HG03097 (cell line): ENCODE measurements at regions not wholly inside any gene's neighbourhood (a gene's known extent, or its start where the extent isn't known, plus 50 kb on each side); places are given as distances from the start of the nearest gene placed in this dataset.

Source experiments
- ATAC-seq: cut with Tn5 transposase; IDR thresholded peaks from one replicate; pipeline ENCODE4 v1.9.1; 2021; ENCODE audit not compliant: unreplicated experiment, low FRiP score

DNA sequence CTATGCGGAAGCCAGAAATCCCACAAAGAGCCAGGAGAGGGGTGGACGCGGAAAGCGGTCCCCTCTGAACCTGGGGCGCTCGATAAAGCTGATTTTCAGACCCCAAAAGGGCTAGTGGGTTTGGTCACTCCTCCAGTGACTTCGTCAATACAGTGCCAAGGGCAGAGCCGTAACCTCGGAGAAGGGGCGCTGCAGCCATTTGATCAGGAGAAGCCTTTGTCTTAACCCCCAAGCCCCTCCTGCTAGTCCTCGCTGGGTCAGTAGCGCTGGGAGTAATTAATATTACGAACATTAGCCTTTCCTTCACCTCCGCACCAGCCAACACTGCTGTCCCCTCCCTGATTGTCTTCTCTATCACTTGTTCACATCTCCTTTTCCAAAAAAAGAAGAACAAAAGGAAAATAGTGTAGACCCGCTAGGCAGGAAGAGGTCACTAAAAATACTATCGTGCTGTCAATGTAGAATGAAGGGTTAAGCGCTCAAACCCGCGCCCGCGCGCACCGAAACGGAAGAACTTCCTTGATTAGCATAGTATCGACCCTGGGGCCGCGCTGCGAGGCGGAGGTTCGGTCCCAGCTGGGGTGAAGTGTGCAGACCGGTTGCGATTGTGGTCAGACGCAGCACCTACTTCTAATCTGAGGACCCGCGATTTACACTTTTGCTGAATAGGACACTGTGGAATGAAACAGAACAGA lies 63.2 kb upstream of the MAPRE2 start:
- no peak for ATAC-seq

DNA sequence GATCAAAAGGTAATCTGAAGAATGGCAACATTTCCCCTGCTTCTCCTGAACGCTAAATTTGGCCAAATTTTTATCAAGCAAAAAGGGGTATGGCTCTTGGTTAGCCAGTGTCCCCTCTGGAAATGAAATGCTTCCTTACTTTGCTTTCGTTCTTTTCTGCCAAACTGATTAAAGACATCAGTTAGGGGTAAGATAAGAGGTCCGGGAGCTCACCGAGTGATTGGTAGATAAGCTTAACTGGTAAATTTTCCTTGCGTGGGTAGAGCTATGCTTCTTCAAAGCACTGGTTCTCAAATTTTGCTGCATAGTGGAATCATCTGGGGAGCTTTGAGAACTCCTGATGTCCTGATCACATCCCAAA lies 62.7 kb upstream of the MAPRE2 start:
- no peak for ATAC-seq

DNA sequence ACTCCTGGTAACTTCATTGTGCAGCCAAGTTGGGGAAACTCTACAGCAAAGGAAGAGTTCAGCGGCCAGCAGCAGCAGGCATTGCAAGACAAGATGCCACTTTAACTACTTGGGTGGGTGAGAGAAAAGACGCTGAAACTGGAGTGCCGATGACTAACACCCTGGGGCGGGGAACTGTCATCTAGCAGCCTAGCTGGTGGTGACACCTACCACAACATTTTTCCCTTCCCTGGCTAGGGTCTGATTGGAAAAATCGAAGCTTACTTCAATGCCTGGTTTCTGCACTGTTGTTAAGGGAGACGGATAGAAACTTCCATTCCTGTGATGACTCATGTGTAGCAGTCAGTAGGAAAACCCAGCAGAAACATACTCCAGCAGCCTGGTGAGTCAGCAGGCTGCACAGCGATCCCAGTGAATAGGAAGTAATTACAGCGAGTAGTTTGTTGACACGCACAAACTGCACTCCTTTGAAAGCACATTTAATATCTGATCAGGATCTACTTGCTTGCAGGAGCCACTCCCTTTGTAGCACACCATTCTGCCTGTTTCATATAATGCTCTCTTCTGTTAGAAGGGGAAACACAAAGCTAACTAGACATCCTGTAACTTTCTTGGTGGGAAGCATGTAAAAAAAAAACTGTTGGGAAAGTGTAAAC lies 62.1 kb upstream of the MAPRE2 start:
- ATAC-seq = no peak

DNA sequence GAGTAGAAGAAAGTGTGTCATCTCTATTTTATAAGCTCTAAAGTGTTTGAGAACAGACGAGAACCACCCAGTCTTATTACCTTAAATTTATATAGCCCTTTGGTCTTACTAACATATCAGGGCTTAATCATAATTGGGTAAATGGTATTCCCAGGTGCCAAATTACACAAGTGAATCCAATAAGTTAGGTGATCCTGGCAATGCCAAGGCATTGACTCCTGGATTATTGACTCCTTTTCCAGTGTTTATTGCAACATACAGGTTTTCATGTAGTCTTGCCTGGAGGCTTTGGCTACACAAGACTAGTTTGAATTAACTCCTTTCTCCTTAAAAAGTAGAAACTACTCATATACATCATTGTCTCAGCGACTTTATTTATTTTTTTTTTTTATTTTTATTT lies 59.7 kb upstream of the MAPRE2 start:
- no peak for ATAC-seq

DNA sequence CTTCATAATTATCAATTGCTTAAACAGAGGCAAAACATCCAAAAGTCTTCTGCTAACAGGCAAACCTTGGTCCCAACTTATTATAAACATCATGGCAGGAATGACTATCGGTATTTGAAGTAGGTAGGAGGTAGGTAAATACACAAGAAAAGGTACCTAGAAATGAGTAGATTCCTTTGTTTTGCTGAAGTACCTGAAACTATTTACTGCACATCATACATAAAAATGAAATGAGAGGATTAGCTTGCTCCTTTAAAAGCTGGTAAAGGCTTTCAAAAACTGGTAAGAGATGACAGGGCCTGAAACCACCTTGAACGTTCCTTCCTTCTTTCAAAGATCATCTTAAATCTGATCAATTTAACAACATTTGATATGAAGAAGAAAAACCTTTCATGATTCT lies 55.2 kb upstream of the MAPRE2 start:
- ATAC-seq = no peak

DNA sequence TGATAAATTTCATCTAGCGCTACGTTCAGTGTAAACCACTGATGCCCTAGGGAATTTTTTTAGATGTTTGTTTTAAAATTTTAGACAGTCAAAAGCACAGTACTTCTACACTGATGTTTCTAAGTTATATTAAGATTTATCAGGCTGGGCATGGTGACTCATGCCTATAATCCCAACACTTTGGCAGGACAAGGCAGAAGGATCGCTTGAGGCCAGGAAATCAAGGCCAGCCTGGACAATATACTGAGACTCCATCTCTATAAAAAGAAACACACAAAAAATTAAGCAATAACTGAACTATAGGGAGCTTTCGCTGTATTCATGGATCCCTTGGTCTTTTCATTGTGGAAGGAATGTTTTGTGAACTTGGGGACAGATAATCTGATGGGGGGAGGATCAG lies 50.6 kb upstream of the MAPRE2 start:
- ATAC-seq = no peak

DNA sequence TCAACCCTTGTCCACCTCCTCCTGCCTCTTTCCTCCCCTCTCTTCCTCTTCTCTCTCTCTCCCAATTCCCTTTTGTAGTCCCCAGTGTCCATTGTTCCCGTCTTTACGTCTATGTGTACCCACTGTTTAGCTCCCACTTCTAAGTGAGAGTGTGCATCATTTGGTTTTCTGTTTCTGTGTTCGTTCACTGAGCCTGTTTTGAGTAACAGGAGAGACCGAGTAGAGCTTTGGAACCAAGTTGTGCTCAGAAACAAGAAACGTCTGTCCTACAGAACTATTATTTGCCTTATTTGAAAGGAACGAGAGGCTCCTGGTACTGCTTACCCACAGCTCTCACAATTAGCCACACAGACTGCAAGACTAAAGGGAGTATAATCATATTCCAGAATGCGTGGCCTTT lies 50.1 kb upstream of the MAPRE2 start:
- ATAC-seq = no peak
